GM21447 (cell line): ENCODE measurements at regions not wholly inside any gene's neighbourhood (a gene's known extent, or its start where the extent isn't known, plus 50 kb on each side); places are given as distances from the start of the nearest gene placed in this dataset.
"Not testable (repeated sequence)": the region's sequence is repeated elsewhere in the genome, so short reads cannot be mapped to it uniquely, and the experiment has no call there.

ENCODE experiments used
- ATAC-seq: cut with Tn5 transposase; IDR thresholded peaks from one replicate; pipeline ENCODE4 v1.9.1; 2021; ENCODE audit not compliant: unreplicated experiment

GRCh38 chr7:42726066-42726785 is 185.6 kb downstream of the C7orf25 start:
- no peak for ATAC-seq

- no peak for ATAC-seq
These were observed 189.2 kb downstream of the C7orf25 start for GRCh38 chr7:42722716-42723115.

GRCh38 chr7:42722198-42722597 is 189.7 kb downstream of the C7orf25 start:
- ATAC-seq: no peak

- ATAC-seq: no peak
These were observed 190.7 kb downstream of the C7orf25 start for GRCh38 chr7:42720991-42721796.

- no peak for ATAC-seq
These were observed 191.9 kb downstream of the C7orf25 start for GRCh38 chr7:42720012-42720411.

- not testable (repeated sequence) for ATAC-seq
These were observed 193.4 kb downstream of the C7orf25 start for GRCh38 chr7:42718466-42718865.

- no peak for ATAC-seq
These were observed 197.5 kb downstream of the C7orf25 start for GRCh38 chr7:42714356-42714755.

- ATAC-seq: no peak
These were observed 202.6 kb downstream of the C7orf25 start for GRCh38 chr7:42709284-42709683.

- no peak for ATAC-seq
These were observed 207.2 kb downstream of the C7orf25 start for GRCh38 chr7:42704710-42705109.

- ATAC-seq: no peak
These were observed 209.2 kb downstream of the C7orf25 start for GRCh38 chr7:42702647-42703046.

GRCh38 chr7:42700406-42701327 is 211.2 kb downstream of the C7orf25 start:
- no peak for ATAC-seq

- no peak for ATAC-seq
These were observed 212.3 kb downstream of the C7orf25 start for GRCh38 chr7:42699380-42700178.

- ATAC-seq: no peak
These were observed 213.1 kb downstream of the C7orf25 start for GRCh38 chr7:42698600-42699374.

- ATAC-seq: no peak
These were observed 216.9 kb downstream of the C7orf25 start for GRCh38 chr7:42694894-42695507.

- ATAC-seq: no peak
These were observed 218.1 kb downstream of the C7orf25 start for GRCh38 chr7:42693722-42694121.

- no peak for ATAC-seq
These were observed 219.2 kb downstream of the C7orf25 start for GRCh38 chr7:42692621-42693020.

- no peak for ATAC-seq
These were observed 220.9 kb downstream of the C7orf25 start for GRCh38 chr7:42690794-42691639.

- no peak for ATAC-seq
These were observed 222.2 kb downstream of the C7orf25 start for GRCh38 chr7:42689626-42690025.

- ATAC-seq: no peak
These were observed 223.9 kb downstream of the C7orf25 start for GRCh38 chr7:42688056-42688371.
